ENCODE measurements at regions not wholly inside any gene's neighbourhood (a gene's known extent, or its start where the extent isn't known, plus 50 kb on each side); places are given as distances from the start of the nearest gene placed in this dataset.

DNA sequence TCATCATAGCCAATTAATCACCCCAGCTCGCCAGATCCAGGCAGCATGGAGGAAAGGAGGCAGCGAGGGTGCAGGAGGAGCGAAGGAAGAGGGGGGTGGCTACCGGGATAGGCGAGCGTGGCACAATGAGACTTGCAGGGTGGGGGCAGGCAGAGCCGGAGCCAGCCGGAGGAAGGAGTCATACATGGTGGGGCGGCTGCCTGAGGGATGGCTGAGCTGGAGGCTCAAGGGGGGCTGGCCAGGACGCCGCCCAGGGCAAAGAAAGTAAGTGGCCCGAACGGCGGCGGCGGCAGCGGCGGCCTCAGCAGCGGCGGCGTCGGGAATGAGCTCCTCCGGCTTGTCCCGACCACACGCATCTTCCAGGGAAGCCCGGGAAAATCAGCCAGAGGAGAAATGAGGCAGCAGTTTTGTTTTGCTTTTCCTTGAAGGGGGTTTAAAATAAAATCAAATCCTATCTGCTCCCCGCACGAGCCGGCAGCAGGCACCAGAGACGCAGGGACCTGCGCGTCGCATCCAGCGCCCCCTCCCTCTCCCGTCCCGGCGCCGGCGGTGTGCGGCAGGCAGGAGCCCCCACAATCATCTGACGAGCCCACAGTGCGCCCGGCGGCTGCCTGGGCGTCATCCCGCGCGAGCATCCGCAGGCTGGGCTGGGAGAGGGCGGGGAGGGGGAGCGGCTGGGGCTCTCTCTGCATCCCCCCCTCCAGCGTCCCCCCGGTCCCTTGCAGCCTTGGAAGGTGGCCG lies 263.6 kb downstream of the CTTN start:
- H3K36me3 ChIP-seq (replicated peaks in 1 of 2; ENCODE audit: control insufficient read depth in 1 of 2, insufficient read depth in 2 of 2, low read length in 1 of 2) = no peaks in the 10 kb centered on the region
- no peaks in the 10 kb centered on the region for H3K9me2 ChIP-seq
- no peaks in the 10 kb centered on the region for H4K20me1 ChIP-seq (ENCODE audit: insufficient read depth)
- H3K27me3 ChIP-seq (ENCODE audit: insufficient read depth) = no peaks in the 10 kb centered on the region
- peaks cover 0 to 26% of the 10 kb centered on the region in 2 experiments; a peak in 1 of 4 replicates for H3K4me1 ChIP-seq (ENCODE audit: control insufficient read depth in 1 of 2, insufficient read depth in 2 of 2, low read depth in 1 of 2, low read length in 1 of 2)
- no peak overlapping the region for H3K4me2 ChIP-seq
- ChIA-PET CTCF (interaction anchor here (0.7 to 2.6 kb wide), 9 partner anchors 12 to 194 kb away, joined by 3 to 7 read pairs (median 4); no protein-coding TSS in a partner anchor), POLR2A (interaction anchor here (0.7 to 3.3 kb wide), 7 partner anchors 8 to 57 kb away, joined by 3 to 15 read pairs (median 4); no protein-coding TSS in a partner anchor)
- H3K27ac ChIP-seq (ENCODE audit: low read depth in 2 of 2, low read length in 1 of 2) = peak overlapping the region in 1 of 2 experiments; percentile 58; a peak in 2 of 4 replicates
- H3K79me2 ChIP-seq (ENCODE audit: insufficient read depth) = no peaks in the 10 kb centered on the region
- no peak overlapping the region for H2AFZ ChIP-seq (ENCODE audit: low read depth)
- no peaks in the 10 kb centered on the region for H3F3A ChIP-seq (replicated peaks; ENCODE audit: insufficient read depth)
- H3K4me3 ChIP-seq (ENCODE audit: low read depth in 2 of 2, low read length in 1 of 2) = peak overlapping the region in 1 of 2 experiments; percentile 42; a peak in 2 of 4 replicates
- no peaks in the 10 kb centered on the region for H3K9me3 ChIP-seq
- TF ChIP-seq, protein P1, sequence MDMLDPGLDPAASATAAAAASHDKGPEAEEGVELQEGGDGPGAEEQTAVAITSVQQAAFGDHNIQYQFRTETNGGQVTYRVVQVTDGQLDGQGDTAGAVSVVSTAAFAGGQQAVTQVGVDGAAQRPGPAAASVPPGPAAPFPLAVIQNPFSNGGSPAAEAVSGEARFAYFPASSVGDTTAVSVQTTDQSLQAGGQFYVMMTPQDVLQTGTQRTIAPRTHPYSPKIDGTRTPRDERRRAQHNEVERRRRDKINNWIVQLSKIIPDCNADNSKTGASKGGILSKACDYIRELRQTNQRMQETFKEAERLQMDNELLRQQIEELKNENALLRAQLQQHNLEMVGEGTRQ (IDR thresholded peaks at IDR 0.05; ENCODE audit: borderline replicate concordance, low read depth, low read length) = no peak
- TF ChIP-seq FOXM1 (IDR thresholded peaks at IDR 0.05; ENCODE audit: low read depth) (no peak), RCOR1 (IDR thresholded peaks at IDR 0.05; ENCODE audit: low read length) (no peak), TEAD4 (IDR thresholded peaks at IDR 0.05; ENCODE audit: borderline replicate concordance, insufficient read depth) (no peak), RXRA (IDR thresholded peaks at IDR 0.05; ENCODE audit: borderline replicate concordance, low read depth) (no peak), ELF1 (IDR thresholded peaks at IDR 0.05) (no peak), TAF1 (IDR thresholded peaks at IDR 0.05; ENCODE audit: borderline replicate concordance, low read depth, low read length) (no peak), MEF2A (IDR thresholded peaks at IDR 0.05; ENCODE audit: borderline replicate concordance, low read depth) (no peak), GATA2 (CRISPR knock-in tag; IDR thresholded peaks at IDR 0.05) (no peak), FOXJ3 (CRISPR knock-in tag; IDR thresholded peaks at IDR 0.05) (no peak), PBX3 (IDR thresholded peaks at IDR 0.05) (no peak), NRF1 (IDR thresholded peaks at IDR 0.05; ENCODE audit: low read depth, low read length) (no peak), JUND (IDR thresholded peaks at IDR 0.05) (no peak)
- TF ChIP-seq, protein P2, sequence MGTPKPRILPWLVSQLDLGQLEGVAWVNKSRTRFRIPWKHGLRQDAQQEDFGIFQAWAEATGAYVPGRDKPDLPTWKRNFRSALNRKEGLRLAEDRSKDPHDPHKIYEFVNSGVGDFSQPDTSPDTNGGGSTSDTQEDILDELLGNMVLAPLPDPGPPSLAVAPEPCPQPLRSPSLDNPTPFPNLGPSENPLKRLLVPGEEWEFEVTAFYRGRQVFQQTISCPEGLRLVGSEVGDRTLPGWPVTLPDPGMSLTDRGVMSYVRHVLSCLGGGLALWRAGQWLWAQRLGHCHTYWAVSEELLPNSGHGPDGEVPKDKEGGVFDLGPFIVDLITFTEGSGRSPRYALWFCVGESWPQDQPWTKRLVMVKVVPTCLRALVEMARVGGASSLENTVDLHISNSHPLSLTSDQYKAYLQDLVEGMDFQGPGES (IDR thresholded peaks at IDR 0.05; ENCODE audit: low read depth, low read length) = no peak
- H3K9ac ChIP-seq = no peak overlapping the region
- peak; percentile 92 for DNase-seq
- 22% methylated on average over 22 of the region's 54 CpGs for WGBS (ENCODE audit: low lambda C conversion rate)

Data from SK-N-SH (cell line).